ENCODE measurements at regions not wholly inside any gene's neighbourhood (a gene's known extent, or its start where the extent isn't known, plus 50 kb on each side); places are given as distances from the start of the nearest gene placed in this dataset.

DNA sequence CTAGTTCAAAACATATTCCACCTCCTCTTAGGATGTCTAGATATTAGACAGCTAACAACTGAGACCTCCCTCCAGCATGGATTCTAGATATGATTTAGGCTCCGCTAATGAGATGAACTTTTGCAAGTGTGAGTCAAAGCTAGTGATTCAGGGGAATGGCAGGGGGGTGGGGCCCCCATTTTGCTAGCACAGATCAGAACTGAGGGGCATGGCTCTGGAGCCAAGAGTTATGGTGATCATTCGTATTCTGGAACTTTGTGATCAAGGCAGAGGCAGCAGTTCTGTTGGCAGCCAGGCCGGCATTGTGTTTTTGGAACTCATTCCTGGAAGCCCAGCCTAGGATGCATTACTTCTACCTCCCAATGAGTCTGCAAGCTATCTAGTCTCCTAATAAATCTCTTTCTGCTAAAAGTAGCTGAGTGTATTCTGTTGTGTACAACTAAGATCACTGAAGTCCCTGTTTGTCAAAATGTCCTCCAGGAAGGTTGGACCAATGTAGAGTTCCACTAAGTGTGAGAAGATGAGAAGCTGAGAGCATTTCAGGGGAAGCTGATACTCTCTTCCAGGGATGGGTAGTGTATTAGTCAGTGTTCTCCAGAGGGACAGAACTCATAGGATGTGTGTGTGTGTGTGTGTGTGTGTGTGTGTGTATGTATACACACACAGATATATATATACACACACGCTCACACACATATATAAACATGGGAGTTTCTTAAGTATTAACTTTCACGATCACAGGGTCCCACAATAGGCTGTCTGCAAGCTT is 312.7 kb downstream of the TLE3 start:
- TF ChIP-seq EZH2phosphoT487 (IDR thresholded peaks at IDR 0.05; ENCODE audit: low read length) (no peak), CTCF (IDR thresholded peaks at IDR 0.05; ENCODE audit: low read length) (no peak)

All from MM.1S (cell line).